SK-N-SH (cell line): ENCODE measurements at regions not wholly inside any gene's neighbourhood (a gene's known extent, or its start where the extent isn't known, plus 50 kb on each side); places are given as distances from the start of the nearest gene placed in this dataset.

ENCODE experiments used
- CTCF ChIA-PET: fragments of 300-600, 350-600 bp; formaldehyde crosslinking; extraction: SDS; loops from one replicate; lab custom pipeline; 2021; lab: Yijun Ruan, JAX
- POLR2A ChIA-PET: fragments of 350-600 bp; sonication (Branson Sonifier 250); formaldehyde crosslinking; extraction: SDS; loops from one replicate; lab custom pipeline; 2020; ENCODE audit warnings: antibody characterized with exemption, inconsistent platforms; lab: Yijun Ruan, JAX
- DNase-seq: peaks from one replicate; pipeline ENCODE4 v3.0.0; 2012
- H2AFZ ChIP-seq: fragments of 200-600 bp; sonication (generic); 2 replicates; pipeline ENCODE4 v1.8.1; 2016; ENCODE audit warnings: antibody characterized with exemption, mild to moderate bottlenecking, low read depth
- H3F3A ChIP-seq: fragments of 200-600 bp; sonication (generic); replicated peaks from 2 replicates; pipeline ENCODE3; 2016; ENCODE audit warnings: antibody characterized with exemption, mild to moderate bottlenecking; ENCODE audit not compliant: insufficient read depth
- H3K27ac ChIP-seq, 2 experiments: fragments of 200-500 bp in 1 of 2; fragments of 200-600 bp in 1 of 2; sonication (Bioruptor generic) in 1 of 2; sonication (generic), shearing (Covaris generic) in 1 of 2; 2 replicates each; pipeline versions ENCODE4 v1.5.1 to v1.6.1; 2014 to 2016; ENCODE audit warnings: low read depth in 2 of 2, inconsistent platforms in 1 of 2, low read length in 1 of 2, mild to moderate bottlenecking in 1 of 2, mixed read lengths in 1 of 2
- H3K27me3 ChIP-seq: fragments of 200-600 bp; sonication (generic), shearing (Covaris generic); 2 replicates; pipeline ENCODE4 v1.6.1; 2016; ENCODE audit warnings: mixed run types; ENCODE audit not compliant: insufficient read depth
- H3K36me3 ChIP-seq, 2 experiments: fragments of 200-500 bp in 1 of 2; fragments of 200-600 bp in 1 of 2; sonication (Bioruptor generic) in 1 of 2; sonication (generic) in 1 of 2; replicated peaks in 1 of 2; 2 replicates each; pipeline versions ENCODE3 to v1.5.1; 2014 to 2016; ENCODE audit warnings: low read length in 1 of 2, mild to moderate bottlenecking in 1 of 2; ENCODE audit not compliant: insufficient read depth in 2 of 2, control insufficient read depth in 1 of 2
- H3K4me1 ChIP-seq, 2 experiments: fragments of 200-500 bp in 1 of 2; fragments of 200-600 bp in 1 of 2; sonication (Bioruptor generic) in 1 of 2; sonication (generic), shearing (Covaris generic) in 1 of 2; 2 replicates each; pipeline versions ENCODE4 v1.5.1 to v1.6.1; 2014 to 2016; ENCODE audit warnings: low read depth in 1 of 2, low read length in 1 of 2, mixed run types in 1 of 2; ENCODE audit not compliant: insufficient read depth in 2 of 2, control insufficient read depth in 1 of 2
- H3K4me2 ChIP-seq: fragments of 200-600 bp; sonication (generic), shearing (Covaris generic); 2 replicates; pipeline ENCODE4 v1.6.1; 2017; ENCODE audit warnings: mixed run types
- H3K4me3 ChIP-seq, 2 experiments: fragments of 200-500 bp in 1 of 2; fragments of 200-600 bp in 1 of 2; sonication (Bioruptor generic) in 1 of 2; sonication (generic), shearing (Covaris generic) in 1 of 2; 2 replicates each; pipeline versions ENCODE4 v1.5.1 to v1.8.1; 2014 to 2016; ENCODE audit warnings: low read depth in 2 of 2, inconsistent platforms in 1 of 2, low read length in 1 of 2, mild to moderate bottlenecking in 1 of 2, mixed read lengths in 1 of 2, moderate library complexity in 1 of 2
- H3K79me2 ChIP-seq: fragments of 200-600 bp; sonication (generic); 2 replicates; pipeline ENCODE4 v1.8.1; 2017; ENCODE audit warnings: mild to moderate bottlenecking; ENCODE audit not compliant: insufficient read depth
- H3K9ac ChIP-seq: fragments of 200-600 bp; sonication (generic); 2 replicates; pipeline ENCODE4 v1.6.1; 2017; ENCODE audit warnings: mixed run types
- H3K9me2 ChIP-seq: fragments of 200-600 bp; sonication (generic); 2 replicates; pipeline ENCODE4 v1.6.1; 2017; ENCODE audit warnings: mixed run types
- H3K9me3 ChIP-seq: fragments of 200-600 bp; sonication (generic); 2 replicates; pipeline ENCODE4 v1.6.1; 2017; ENCODE audit warnings: mixed run types, mild to moderate bottlenecking, moderate library complexity
- H4K20me1 ChIP-seq: fragments of 200-600 bp; sonication (generic); 2 replicates; pipeline ENCODE4 v1.6.1; 2017; ENCODE audit warnings: mild to moderate bottlenecking, mixed run types; ENCODE audit not compliant: insufficient read depth
- EP300 ChIP-seq, 2 experiments: IDR thresholded peaks; 2 replicates each; pipeline versions ENCODE4 v1.4.0 to v1.6.1; 2012; ENCODE audit warnings: borderline replicate concordance in 1 of 2, low read depth in 1 of 2, low read length in 1 of 2
- FOSL2 ChIP-seq: IDR thresholded peaks from 2 replicates; pipeline ENCODE4 v1.4.0; 2012; ENCODE audit warnings: low read depth, mild to moderate bottlenecking, moderate library complexity, borderline replicate concordance
- FOXJ3 ChIP-seq: sonication (generic); formaldehyde crosslinking; IDR thresholded peaks from 2 replicates; pipeline ENCODE4 v1.5.1; 2020; ENCODE audit warnings: mild to moderate bottlenecking, missing genetic modification reagents
- GABPA ChIP-seq: IDR thresholded peaks from 2 replicates; pipeline ENCODE4 v1.4.0; 2012; ENCODE audit warnings: low read depth, mild to moderate bottlenecking
- GATA2 ChIP-seq: sonication (generic); formaldehyde crosslinking; IDR thresholded peaks from 2 replicates; pipeline ENCODE4 v1.5.0; 2020; ENCODE audit warnings: mild to moderate bottlenecking, missing genetic modification reagents
- IRF3 ChIP-seq: fragments of 150-350 bp; IDR thresholded peaks from 2 replicates; pipeline ENCODE4 v1.6.1; 2016; ENCODE audit warnings: mild to moderate bottlenecking, low read depth, low read length
- JUND ChIP-seq: IDR thresholded peaks from 2 replicates; pipeline ENCODE4 v1.4.0; 2012
- MEF2A ChIP-seq: IDR thresholded peaks from 2 replicates; pipeline ENCODE4 v1.4.0; 2012; ENCODE audit warnings: low read depth, borderline replicate concordance
- PBX3 ChIP-seq: IDR thresholded peaks from 2 replicates; pipeline ENCODE4; 2012
- POLR2AphosphoS5 ChIP-seq: IDR thresholded peaks from 2 replicates; pipeline ENCODE4 v1.6.1; 2012; ENCODE audit warnings: low read depth, low read length
- RCOR1 ChIP-seq: fragments of 150-350 bp; IDR thresholded peaks from 2 replicates; pipeline ENCODE4 v1.6.1; 2017; ENCODE audit warnings: antibody characterized with exemption, low read length
- REST ChIP-seq: IDR thresholded peaks from 2 replicates; pipeline ENCODE4 v1.6.1; 2012; ENCODE audit warnings: mild to moderate bottlenecking, low read depth, low read length, moderate library complexity
- RFX5 ChIP-seq: IDR thresholded peaks from 2 replicates; pipeline ENCODE4 v1.6.1; 2012; ENCODE audit warnings: mild to moderate bottlenecking, improper control_type of control experiment, low read length
- RXRA ChIP-seq: IDR thresholded peaks from 2 replicates; pipeline ENCODE4 v1.4.0; 2012; ENCODE audit warnings: low read depth, mild to moderate bottlenecking, borderline replicate concordance
- SIN3A ChIP-seq: IDR thresholded peaks from 2 replicates; pipeline ENCODE4 v1.6.1; 2012; ENCODE audit warnings: low read depth, mild to moderate bottlenecking, low read length, moderate library complexity, borderline replicate concordance
- SMC3 ChIP-seq: IDR thresholded peaks from 2 replicates; pipeline ENCODE4 v1.6.1; 2012; ENCODE audit warnings: low read depth, low read length, improper control_type of control experiment
- USF1 ChIP-seq: IDR thresholded peaks from 2 replicates; pipeline ENCODE4 v1.4.0; 2012; ENCODE audit warnings: low read depth, borderline replicate concordance
- ZBTB33 ChIP-seq: IDR thresholded peaks from 2 replicates; pipeline ENCODE4 v1.4.0; 2012; ENCODE audit warnings: low read depth, borderline replicate concordance
- WGBS: methylation state at CpG from one replicate; pipeline ENCODE4 v1.1.6; 2017; ENCODE audit warnings: low lambda C conversion rate; 5-methylcytosine and 5-hydroxymethylcytosine counted together

GRCh38 chr2:173448938-173449471, 94.3 kb downstream of the CDCA7 start (continued):
- TF ChIP-seq ZBTB33 (no peak), PBX3 (no peak), REST (no peak), GATA2 (CRISPR knock-in tag) (no peak), RCOR1 (peak; percentile 30; the same call in 1 of the 2 replicates), FOXJ3 (no peak), FOSL2 (no peak), SMC3 (peak; percentile 76), USF1 (no peak), EP300 (IDR thresholded peaks at IDR 0.05; ENCODE audit: borderline replicate concordance in 1 of 2, low read depth in 1 of 2, low read length in 1 of 2) (no peak), SIN3A (no peak), POLR2AphosphoS5 (no peak)

GRCh38 chr2:173451118-173451517, 96.4 kb downstream of the CDCA7 start:
- POLR2A ChIA-PET = no interaction called here
- H3K27me3 ChIP-seq = no peaks in the 10 kb centered on the region; the same call in 1 of the 2 replicates
- no peaks in the 10 kb centered on the region for H3K9me3 ChIP-seq
- H2AFZ ChIP-seq = no peak overlapping the region
- no peaks in the 10 kb centered on the region for H3F3A ChIP-seq
- peaks cover 0 to 3% of the 10 kb centered on the region in 2 experiments; a peak in 1 of 4 replicates for H3K4me1 ChIP-seq
- no peaks in the 10 kb centered on the region for H3K9me2 ChIP-seq
- H3K79me2 ChIP-seq = no peaks in the 10 kb centered on the region
- WGBS = 66% methylated on average over 8 of the region's 8 CpGs
- H3K4me2 ChIP-seq = no peak overlapping the region
- no peak for DNase-seq
- H3K9ac ChIP-seq = no peak overlapping the region
- no peak overlapping the region for H3K27ac ChIP-seq
- H4K20me1 ChIP-seq = no peaks in the 10 kb centered on the region
- H3K4me3 ChIP-seq = no peak overlapping the region
- no peaks in the 10 kb centered on the region for H3K36me3 ChIP-seq
- CTCF ChIA-PET = interaction anchor here (2.0 to 4.8 kb wide), 2 partner anchors 17 to 49 kb away, joined by 7 to 63 read pairs; no protein-coding TSS in a partner anchor
- TF ChIP-seq RXRA (no peak), JUND (no peak), SMC3 (no peak), GABPA (no peak), IRF3 (no peak), PBX3 (no peak), USF1 (no peak), MEF2A (no peak), RFX5 (no peak), POLR2AphosphoS5 (no peak), SIN3A (no peak)
